Mucosa of gallbladder (tissue), 1 donor: ENCODE measurements at regions not wholly inside any gene's neighbourhood (a gene's known extent, or its start where the extent isn't known, plus 50 kb on each side); places are given as distances from the start of the nearest gene placed in this dataset.
"Not testable (repeated sequence)": the region's sequence is repeated elsewhere in the genome, so short reads cannot be mapped to it uniquely, and the experiment has no call there.

Experiments
- DNase-seq: peaks from one replicate; pipeline ENCODE4 v3.0.0-alpha.2; 2020; ENCODE audit warnings: low spot score
- donor health status: DM: no; HTN: no; CAD: no.

GRCh38 chr7:54115028-54115763 is 427.0 kb upstream of the VSTM2A start:
- no peak for DNase-seq

GRCh38 chr7:54116956-54117355 is 425.2 kb upstream of the VSTM2A start:
- no peak for DNase-seq

DNA sequence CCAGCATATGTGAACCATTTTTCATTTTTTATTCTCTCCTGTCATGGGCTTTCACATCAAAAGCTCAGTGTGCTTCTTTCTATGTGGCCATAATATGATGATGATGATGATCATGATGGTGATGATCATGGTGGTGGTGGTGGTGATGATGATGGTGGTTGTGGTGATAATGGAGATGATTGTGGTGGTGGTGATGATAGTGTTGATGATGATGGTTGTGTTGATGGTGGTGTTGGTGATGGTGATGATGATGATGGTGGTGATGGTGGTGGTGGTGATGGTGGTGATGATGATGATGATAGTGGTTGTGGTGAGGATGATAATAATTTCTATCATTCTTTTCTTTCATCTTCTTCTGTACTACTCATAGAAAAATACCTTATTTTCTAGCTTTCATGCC is 413.1 kb upstream of the VSTM2A start:
- no peak for DNase-seq

DNA sequence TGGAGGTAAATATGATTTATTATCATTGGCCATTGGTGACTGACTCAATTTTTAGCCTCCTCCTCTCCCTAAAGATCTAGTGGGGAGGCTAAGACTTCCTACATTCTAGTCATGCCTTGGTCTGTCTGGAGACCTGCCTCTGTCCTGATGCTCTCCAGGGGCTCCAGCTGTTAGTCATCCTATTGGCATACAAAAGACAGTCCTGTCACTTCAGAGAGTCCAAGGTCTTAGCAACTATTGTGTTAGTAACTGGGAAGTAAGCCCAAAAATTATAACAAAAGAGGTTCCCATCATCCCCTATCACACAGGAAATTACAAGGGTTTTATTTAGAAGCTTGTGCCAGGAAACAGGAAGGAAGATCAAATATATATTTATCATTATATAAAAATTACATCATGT is 400.6 kb upstream of the VSTM2A start:
- no peak for DNase-seq

DNA sequence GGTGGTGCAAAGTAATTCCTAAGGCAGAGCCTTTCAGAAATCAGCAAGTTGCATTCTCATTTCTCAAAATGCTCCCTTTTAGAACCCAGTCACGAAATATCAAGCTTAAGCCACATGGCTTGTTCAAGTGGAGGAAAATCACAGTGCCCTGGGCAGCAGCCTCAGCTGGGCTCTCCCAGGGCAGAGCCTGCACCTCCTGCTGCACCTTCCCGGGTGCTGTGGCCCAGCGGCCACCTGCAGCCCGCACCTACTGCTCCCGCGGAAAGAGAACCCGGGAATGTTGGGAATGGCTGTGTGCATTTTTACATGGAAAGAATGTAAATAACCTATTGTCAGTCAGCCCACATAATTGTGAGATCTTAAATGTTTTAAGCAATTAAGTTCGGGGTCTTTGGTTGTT is 396.5 kb upstream of the VSTM2A start:
- DNase-seq = no peak

DNA sequence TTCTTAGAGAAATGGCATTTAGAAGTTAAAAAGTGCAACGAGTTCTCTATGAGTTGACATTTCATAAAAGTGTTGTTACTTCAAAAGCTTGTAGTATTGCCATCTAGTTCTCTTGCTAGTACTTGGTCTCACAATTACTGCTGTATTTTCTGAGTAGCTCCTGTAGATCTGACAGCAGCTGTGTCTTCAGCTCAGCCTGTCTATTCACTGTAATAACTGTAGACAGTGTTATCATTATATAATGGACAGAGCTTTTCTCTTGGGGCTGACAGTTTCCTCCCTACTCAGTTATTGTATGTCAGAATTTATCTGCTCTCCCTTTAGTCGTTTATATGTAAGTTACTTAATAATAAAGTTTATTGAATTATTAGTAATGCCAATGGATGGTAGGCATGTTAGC is 388.7 kb upstream of the VSTM2A start:
- DNase-seq = no peak

DNA sequence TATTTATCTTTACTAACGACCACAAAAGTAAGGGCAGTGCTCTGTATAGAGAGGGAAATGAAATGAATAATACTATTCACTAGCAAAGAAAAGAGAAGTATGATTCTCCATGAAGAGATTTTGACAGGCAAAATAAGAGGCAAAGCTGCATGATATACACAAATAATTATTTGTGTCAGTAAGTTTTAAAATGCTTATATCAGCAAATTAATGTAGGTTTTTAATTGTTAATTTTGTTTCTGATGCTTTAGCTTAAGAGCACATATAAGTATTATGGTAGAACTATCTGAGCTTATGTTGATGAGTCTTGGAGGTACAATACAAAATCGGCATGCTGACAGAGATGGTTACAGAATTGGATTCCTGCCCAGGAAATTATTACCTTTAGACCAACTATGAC is 383.1 kb upstream of the VSTM2A start:
- no peak for DNase-seq

- no peak for DNase-seq
Observed at GRCh38 chr7:54161621-54162020, 380.6 kb upstream of the VSTM2A start.

GRCh38 chr7:54166419-54166818 is 375.8 kb upstream of the VSTM2A start:
- DNase-seq = no peak

DNA sequence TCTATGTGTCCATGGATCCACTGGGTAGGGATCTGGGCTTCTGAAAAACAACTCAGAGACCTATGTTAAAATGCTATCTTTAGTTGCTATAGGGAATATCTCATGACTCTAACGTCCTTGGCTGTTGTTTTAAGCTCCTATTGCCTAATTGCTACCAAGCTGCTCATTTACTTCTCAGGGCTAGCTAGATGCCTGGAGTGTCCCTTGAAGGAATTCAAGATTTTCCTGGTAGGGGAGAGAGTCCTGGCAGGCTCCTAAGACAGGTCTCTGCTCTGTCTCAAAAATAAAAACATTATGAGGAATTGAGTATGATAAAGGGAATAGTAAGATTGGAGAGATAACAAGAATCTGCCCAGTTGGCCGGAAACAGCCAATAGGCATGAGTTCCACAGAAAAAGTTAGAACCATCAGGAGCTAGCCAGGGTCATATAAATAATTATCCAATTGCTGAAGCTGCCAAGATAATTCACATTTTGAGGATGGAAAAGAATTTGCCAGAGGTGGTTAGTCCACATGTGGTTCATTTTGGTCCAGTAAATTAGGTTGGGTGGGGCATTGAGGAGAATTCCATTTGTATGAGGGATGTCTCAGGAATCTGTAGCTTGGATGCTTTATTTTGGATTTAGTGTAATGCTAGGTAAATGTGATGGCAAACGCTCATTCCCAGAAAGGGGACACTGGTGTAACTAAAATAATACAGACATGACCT is 362.7 kb upstream of the VSTM2A start:
- no peak for DNase-seq

DNA sequence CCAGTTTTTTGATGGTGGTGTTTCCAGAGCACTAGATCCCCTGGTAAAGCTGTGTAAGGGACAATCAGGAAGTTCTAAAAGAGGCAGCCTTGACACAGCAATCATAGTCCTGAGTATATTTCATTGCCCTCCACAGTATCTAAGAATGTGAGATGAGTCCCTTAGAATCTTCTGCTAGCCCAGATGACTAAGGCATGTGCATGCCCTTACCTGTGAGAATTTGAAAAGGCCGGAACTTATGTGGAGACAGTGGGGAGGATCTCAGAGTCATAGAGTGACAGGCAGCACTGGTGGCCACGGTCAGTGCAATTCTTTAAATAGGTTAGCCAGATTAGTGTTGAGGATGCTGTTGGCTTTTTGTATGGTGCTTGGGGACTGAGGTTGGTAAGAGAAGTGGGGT is 361.4 kb upstream of the VSTM2A start:
- no peak for DNase-seq

- DNase-seq = no peak
Observed at GRCh38 chr7:54183055-54183454, 359.1 kb upstream of the VSTM2A start.

DNA sequence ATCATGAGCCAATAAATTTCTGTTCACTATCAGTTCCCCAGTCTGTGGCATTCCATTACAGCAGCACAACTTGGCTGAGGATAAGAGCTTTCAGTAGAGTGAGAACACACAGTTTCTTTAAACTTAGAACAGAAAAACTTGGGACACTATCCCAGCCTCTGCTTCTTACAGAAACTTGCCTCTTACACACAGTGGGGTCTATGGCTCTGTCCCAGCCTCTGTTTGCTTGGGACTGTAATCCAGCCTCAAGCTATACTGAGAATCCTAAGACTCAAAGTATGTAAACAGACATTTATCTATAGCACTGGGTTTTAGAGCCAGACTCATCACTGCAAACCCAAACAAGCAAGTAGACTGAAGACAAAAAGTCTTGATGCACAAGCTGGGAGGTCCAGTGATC is 355.8 kb upstream of the VSTM2A start:
- no peak for DNase-seq

DNA sequence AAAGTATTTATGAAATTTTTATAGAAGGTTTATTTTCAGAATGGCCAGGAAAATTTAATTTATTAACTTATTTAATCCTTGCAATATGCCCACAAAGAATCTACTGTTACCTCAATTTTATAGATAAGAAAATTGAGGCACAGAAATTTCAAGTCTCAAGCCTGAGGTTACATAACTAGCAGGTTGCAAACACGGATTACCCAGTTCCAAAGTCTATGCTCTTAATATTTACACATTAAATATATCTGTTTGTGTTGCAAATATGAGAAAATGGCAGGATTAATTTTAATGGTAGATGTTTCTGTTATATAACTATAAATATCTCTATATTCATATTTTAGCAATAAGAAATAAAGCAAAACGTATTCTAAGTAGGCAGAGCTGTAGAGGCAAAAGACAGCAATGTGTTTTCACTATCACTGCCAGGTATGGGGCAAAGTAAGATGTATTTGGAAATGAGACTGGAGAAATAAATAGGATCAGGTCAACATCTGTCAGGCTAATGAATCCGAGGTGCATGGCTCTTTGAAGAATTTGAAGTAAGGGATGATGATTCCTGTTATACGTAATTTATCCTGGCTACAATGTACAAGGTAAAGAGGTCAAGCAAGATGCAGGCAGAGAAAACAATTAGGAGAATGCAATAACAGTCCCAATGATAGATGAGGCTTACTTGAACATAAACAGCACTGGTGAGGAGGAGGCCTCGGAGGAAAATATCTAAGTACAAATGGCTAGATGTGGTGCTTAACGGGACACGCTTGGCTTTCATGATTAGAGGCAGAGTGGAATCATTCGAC is 354.1 kb upstream of the VSTM2A start:
- DNase-seq = no peak

DNA sequence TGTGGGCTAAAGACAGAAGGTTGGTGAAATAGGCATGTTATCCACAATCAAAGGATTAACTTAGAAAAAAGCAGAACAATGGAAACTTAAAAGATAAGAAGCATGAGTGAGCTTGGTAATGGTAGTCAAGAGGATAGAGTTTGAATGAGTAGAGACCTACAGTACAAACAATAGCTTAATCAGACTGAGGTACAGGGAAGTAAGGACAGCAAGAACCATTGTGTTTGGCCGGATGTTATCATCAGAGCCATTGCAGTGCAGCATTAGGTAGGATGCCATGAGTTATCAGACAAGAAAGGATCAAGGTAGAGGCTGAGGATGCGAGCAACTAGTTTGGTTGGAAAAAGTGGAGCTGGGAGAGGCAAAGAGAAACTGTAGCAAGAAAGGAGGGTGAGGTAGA is 353.3 kb upstream of the VSTM2A start:
- no peak for DNase-seq

- no peak for DNase-seq
Observed at GRCh38 chr7:54189330-54189729, 352.8 kb upstream of the VSTM2A start.

- DNase-seq = no peak
Observed at GRCh38 chr7:54201501-54201900, 340.7 kb upstream of the VSTM2A start.

- no peak for DNase-seq
Observed at GRCh38 chr7:54215424-54215823, 326.8 kb upstream of the VSTM2A start.

DNA sequence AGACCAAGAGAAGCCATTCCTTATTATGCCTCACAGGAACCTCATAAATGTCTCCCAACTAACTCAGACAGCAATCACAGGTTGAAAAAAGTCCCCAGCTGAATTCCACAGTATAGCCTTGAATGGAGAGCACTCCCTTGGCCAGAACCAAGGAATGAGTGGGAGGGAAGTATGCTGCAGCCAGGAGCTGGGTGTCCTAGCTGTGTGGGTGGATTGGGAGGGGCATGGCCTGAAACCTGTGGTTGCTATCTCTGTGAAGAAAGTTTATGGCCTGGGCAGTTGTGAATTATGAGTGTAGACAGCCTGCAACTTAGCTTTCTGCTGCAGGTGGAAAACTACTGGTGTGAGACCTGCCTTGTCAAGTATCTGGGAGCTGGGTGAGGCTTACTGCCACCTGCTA is 316.1 kb upstream of the VSTM2A start:
- not testable (repeated sequence) for DNase-seq

DNA sequence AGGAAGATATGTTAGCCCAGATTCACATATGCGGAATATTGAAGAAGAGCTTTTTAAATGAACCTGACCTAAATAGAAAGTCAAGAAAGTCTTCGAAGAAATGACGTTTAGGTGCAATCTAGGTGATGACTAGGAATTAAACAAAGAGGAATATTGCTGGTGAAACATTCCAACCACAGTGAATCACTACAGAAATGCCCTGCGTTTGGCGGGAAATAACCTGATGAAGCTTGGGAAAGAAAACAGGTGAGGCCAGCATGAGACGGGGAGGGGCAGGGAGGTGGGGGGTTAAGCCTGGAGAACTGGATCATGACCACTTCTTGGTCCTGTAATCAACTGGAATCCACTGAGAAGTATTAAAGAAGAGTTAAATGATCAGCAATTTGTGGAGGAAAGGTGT is 299.4 kb upstream of the VSTM2A start:
- no peak for DNase-seq

GRCh38 chr7:54245020-54245419 is 297.2 kb upstream of the VSTM2A start:
- no peak for DNase-seq

- no peak for DNase-seq
Observed at GRCh38 chr7:54249686-54250085, 292.5 kb upstream of the VSTM2A start.
